Esophagus squamous epithelium (tissue), 4 donors: ENCODE measurements at regions not wholly inside any gene's neighbourhood (a gene's known extent, or its start where the extent isn't known, plus 50 kb on each side); places are given as distances from the start of the nearest gene placed in this dataset.

Experiments used
- CTCF ChIP-seq, 6 experiments: fragments of 450-650 bp in 4 of 6; fragments of 200-600 bp in 2 of 6; sonication (generic) in 2 of 6; IDR thresholded peaks; one replicate each; pipeline ENCODE4 v1.5.1; 2016 to 2019; ENCODE audit warnings: antibody characterized with exemption in 6 of 6, mild to moderate bottlenecking in 4 of 6, moderate library complexity in 4 of 6
- POLR2A ChIP-seq, 4 donors: fragments of 450-650 bp; IDR thresholded peaks; one replicate each; pipeline ENCODE4 v1.6.1; 2017; ENCODE audit warnings: antibody characterized with exemption in 4 of 4, mild to moderate bottlenecking in 4 of 4, moderate library complexity in 3 of 4

DNA sequence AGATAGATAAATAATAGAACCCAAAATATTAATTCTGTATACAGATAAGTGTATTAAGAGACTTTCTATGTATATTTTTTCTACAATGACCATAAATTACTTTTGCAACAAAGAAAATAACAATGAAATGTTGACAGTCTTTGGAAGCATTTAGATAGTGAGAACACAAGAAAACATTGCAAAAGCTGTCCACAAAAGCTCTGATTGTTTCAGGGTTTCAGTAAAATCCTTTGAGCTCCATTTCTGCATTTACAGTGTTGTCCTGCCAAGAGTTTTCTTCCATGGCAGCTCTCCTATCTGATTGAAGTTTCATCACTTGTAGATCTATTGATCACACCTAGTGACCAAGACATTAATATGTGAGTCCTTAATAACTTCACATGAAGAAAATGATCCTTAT, 321.8 kb downstream of the GPR37 start:
- TF ChIP-seq CTCF (IDR thresholded peaks at IDR 0.05) (no peak), POLR2A (IDR thresholded peaks at IDR 0.05) (no peak)
